GM21390 (cell line): ENCODE measurements at regions not wholly inside any gene's neighbourhood (a gene's known extent, or its start where the extent isn't known, plus 50 kb on each side); places are given as distances from the start of the nearest gene placed in this dataset.

ENCODE experiments used
- ATAC-seq: cut with Tn5 transposase; IDR thresholded peaks from one replicate; pipeline ENCODE4 v1.9.1; 2021; ENCODE audit not compliant: unreplicated experiment

DNA sequence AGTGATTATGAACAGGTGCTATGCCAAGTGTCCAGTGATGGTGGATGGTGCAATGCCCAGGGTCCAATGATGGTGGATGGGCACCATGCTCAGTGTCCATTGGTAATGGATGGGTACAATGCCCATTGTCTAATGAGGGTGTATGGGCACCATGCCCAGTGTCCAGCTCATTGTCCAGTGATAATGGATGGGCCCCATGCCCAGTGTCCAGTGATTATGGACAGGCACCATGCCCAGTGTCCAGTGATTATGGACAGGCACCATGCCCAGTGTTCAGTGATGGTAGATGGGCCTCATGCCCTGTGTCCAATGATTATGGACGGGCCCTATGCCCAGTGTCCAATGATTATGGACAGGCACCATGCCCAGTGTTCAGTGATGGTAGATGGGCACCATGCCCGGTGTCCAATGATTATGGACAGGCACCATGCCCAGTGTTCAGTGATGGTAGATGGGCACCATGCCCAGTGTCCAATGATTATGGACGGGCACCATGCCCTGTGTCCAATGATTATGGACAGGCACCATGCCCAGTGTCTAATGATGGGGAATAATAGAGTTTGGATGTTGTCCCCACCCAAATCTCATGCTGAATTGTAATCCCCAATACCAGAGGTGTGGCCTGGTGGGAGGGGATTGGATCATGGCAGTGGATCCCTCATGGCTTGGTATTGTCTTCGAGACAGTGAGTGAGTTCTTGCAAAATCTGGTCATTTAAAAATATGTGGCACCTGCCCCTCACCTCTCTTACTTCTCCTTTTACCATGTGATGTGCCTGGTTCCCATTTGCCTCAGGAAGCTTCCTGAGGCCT, 87.8 kb downstream of the ANKRD10 start:
- no peak for ATAC-seq
